OCI-LY3 (cell line): ENCODE measurements at regions not wholly inside any gene's neighbourhood (a gene's known extent, or its start where the extent isn't known, plus 50 kb on each side); places are given as distances from the start of the nearest gene placed in this dataset.

Experiments
- CTCF ChIP-seq: fragments of 200-600, 300-600 bp; sonication (generic); IDR thresholded peaks from 2 replicates; pipeline ENCODE4 v1.5.1; 2014; ENCODE audit warnings: antibody characterized with exemption, low read length, low read depth
- EZH2phosphoT487 ChIP-seq: fragments of 200-600 bp; shearing (Covaris generic); IDR thresholded peaks from 2 replicates; pipeline ENCODE4 v1.6.1; 2018; ENCODE audit warnings: antibody characterized with exemption, mixed run types, low read depth

- no peak for TF ChIP-seq EZH2phosphoT487
- no peak for TF ChIP-seq CTCF
These were observed 222.0 kb upstream of the PKN2 start for GRCh38 chr1:88462096-88462487.
